ENCODE measurements at regions not wholly inside any gene's neighbourhood (a gene's known extent, or its start where the extent isn't known, plus 50 kb on each side); places are given as distances from the start of the nearest gene placed in this dataset.

DNA sequence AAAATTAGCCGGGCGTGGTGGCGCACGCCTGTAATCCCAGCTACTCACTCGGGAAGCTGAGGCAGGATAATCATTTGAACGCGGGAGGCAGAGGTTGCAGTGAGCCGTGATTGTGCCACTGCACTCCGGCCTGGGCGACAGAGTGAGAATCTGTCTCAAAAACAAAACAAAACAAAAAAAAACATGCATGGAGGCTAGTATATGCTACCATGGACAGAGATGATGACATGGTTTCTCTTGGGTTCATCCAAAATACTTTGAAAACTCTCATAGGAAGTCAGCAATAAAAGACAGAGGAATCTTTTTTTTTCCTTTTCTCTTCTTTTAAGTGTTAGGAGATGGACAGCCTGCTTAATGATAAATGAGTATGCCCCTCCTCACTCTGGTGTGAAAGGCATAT is 137.7 kb upstream of the MB21D2 start:
- TF ChIP-seq TEAD4 (IDR thresholded peaks at IDR 0.05) = no peak
- TF ChIP-seq, protein P1, sequence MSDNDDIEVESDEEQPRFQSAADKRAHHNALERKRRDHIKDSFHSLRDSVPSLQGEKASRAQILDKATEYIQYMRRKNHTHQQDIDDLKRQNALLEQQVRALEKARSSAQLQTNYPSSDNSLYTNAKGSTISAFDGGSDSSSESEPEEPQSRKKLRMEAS (IDR thresholded peaks at IDR 0.05) = no peak
- no peak for TF ChIP-seq ZBTB7A (IDR thresholded peaks at IDR 0.05; ENCODE audit: low read depth)
- no peak for TF ChIP-seq EP300 (IDR thresholded peaks at IDR 0.05; ENCODE audit: borderline replicate concordance)
- no peak for TF ChIP-seq TCF12 (IDR thresholded peaks at IDR 0.05; ENCODE audit: low read depth)
- no peak for TF ChIP-seq YY1 (IDR thresholded peaks at IDR 0.05; ENCODE audit: low read depth)
